Upper lobe of right lung (tissue), 1 donor: ENCODE measurements at regions not wholly inside any gene's neighbourhood (a gene's known extent, or its start where the extent isn't known, plus 50 kb on each side); places are given as distances from the start of the nearest gene placed in this dataset.

Source experiments
- ATAC-seq: fragments of 200-7000 bp; cut with Tn5 transposase; one replicate; pipeline ENCODE4 v1.9.1; 2020; ENCODE audit warnings: mild to moderate bottlenecking, moderate library complexity
- DNase-seq: peaks from one replicate; pipeline ENCODE4 v3.0.0-alpha.2; 2020
- H3K27ac ChIP-seq: fragments of 200-600 bp; one replicate; pipeline ENCODE4 v1.8.0; 2022
- H3K27me3 ChIP-seq: fragments of 200-600 bp; one replicate; pipeline ENCODE4 v1.8.0; 2022; ENCODE audit warnings: mild to moderate bottlenecking
- H3K36me3 ChIP-seq: fragments of 200-600 bp; one replicate; pipeline ENCODE4 v1.8.0; 2022
- H3K4me1 ChIP-seq: fragments of 200-600 bp; one replicate; pipeline ENCODE4 v1.8.0; 2022
- H3K4me3 ChIP-seq: fragments of 200-600 bp; one replicate; pipeline ENCODE4 v1.8.0; 2022; ENCODE audit warnings: mild to moderate bottlenecking
- H3K9me3 ChIP-seq: fragments of 200-600 bp; one replicate; pipeline ENCODE4 v1.8.0; 2022
- intact Hi-C: fragments of 100-400 bp; cut with DNase I; formaldehyde crosslinking; loops from one replicate; pipeline ENCODE4 v1.11.0; 2022
- TF ChIP-seq, protein P1 (sequence below): fragments of 200-600 bp; IDR thresholded peaks from one replicate; pipeline ENCODE4 v1.8.0; 2022; ENCODE audit warnings: antibody characterized with exemption
- donor health status: DM: no; HTN: yes; CAD: no; lungs with severe emphysema.

DNA sequence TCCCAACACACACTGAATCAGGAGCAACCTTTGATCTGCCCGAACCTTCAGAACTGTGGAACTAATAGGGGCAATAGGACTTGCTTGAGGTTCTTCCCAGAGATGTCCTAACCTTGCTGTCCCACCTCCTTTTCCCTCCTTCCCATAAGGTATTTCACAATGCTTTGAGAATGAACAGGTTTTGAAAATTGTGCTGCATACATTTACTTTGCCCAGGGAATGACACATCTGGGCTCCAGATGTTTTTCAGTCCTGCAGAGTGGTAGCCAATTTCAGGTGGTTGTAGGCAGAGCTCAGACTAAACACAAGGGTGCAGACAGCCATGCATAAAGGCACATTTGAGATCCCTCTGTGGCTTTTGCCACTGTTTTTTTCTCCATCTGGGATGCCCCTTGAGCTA is 206.7 kb upstream of the PWP1 start:
- H3K9me3 ChIP-seq = no peaks in the 10 kb centered on the region
- no peaks in the 10 kb centered on the region for H3K27me3 ChIP-seq
- intact Hi-C loops = no loop called here
- H3K27ac ChIP-seq = no peak overlapping the region
- TF ChIP-seq, protein P1, sequence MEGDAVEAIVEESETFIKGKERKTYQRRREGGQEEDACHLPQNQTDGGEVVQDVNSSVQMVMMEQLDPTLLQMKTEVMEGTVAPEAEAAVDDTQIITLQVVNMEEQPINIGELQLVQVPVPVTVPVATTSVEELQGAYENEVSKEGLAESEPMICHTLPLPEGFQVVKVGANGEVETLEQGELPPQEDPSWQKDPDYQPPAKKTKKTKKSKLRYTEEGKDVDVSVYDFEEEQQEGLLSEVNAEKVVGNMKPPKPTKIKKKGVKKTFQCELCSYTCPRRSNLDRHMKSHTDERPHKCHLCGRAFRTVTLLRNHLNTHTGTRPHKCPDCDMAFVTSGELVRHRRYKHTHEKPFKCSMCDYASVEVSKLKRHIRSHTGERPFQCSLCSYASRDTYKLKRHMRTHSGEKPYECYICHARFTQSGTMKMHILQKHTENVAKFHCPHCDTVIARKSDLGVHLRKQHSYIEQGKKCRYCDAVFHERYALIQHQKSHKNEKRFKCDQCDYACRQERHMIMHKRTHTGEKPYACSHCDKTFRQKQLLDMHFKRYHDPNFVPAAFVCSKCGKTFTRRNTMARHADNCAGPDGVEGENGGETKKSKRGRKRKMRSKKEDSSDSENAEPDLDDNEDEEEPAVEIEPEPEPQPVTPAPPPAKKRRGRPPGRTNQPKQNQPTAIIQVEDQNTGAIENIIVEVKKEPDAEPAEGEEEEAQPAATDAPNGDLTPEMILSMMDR = no peak
- ATAC-seq (no peak), DNase-seq (no peak)
- no peaks in the 10 kb centered on the region for H3K36me3 ChIP-seq
- H3K4me3 ChIP-seq = no peak overlapping the region
- H3K4me1 ChIP-seq = no peaks in the 10 kb centered on the region

DNA sequence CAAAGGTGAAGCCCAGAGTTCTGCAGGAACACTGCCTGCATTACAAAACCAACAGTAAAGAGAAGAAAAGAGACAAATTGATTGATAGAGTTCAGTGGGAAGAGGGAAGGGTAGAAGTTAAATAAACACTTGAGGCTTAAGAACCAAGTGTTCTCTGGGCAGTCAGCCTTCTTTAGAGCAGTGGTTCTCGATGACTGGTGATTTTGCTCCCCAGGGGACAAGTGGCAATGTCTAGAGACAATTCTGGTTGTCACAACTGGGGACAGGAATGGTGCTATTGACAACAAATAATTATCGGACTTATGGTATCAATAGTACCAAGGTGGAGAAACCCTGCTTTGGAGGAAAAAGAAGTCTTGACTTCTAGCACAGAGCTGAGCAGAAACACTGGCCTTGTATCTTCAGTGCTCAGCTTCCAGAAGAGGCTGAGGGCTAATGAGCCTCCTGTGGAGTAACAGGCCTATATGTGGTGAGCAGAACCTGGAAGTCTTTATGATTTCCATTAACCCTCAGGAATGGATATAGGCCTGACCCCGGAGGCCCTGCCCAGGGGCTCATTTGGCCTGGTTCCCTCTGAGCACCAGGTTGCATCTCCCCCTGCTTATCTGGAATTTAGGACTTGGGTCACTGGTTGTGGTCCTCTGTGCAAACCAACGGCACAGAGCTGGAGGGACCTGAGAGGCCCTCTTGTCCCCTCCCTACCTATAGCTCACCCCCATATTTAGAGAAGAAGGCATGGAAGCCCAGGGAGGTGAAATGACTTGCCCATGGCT is 204.6 kb upstream of the PWP1 start:
- Histone ChIP-seq H3K27ac (no peak overlapping the region), H3K4me1 (no peaks in the 10 kb centered on the region), H3K36me3 (no peaks in the 10 kb centered on the region), H3K27me3 (no peaks in the 10 kb centered on the region), H3K9me3 (no peaks in the 10 kb centered on the region), H3K4me3 (no peak overlapping the region)
- TF ChIP-seq, protein P1 = no peak
- intact Hi-C loops = no loop called here
- no peak for DNase-seq
- peak; percentile 36 for ATAC-seq

DNA sequence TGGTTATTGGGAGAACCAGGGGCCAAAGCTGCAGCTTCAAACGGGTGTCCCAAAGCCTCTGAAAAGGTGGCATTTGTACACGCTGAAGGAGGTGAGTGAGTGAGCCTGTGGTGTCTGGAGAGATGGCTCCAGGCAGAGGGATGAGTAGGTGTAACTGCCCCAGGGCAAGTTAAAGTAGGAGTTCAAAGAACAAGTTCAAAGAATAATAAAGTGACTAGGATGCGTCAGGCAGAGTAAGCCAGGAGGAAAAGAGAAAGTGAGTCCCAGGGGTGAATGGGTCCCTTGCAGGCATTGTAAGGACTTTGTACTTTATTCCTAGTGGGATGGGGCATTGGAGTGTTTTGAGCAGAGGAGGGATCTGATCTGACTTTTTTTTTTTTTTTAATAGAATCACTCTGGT is 201.4 kb upstream of the PWP1 start:
- no peaks in the 10 kb centered on the region for H3K4me1 ChIP-seq

DNA sequence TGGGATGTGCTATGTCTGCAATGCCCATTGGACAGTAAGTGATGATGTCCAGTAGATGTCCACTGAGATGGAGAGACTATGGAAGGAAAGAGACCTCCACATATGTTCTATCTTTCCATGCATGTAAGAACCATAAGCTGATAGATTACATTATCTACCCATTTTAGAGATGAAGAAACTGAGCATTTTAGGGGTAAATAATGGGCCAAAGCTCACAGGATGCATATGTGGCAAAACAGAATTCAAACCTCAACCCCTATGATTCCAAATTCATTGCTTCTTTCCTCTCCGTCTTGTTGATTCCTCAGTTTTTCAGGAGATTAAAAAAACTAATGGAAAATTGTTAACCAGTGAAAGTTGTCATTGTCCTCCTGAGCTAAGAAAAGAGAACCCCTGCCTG is 200.7 kb upstream of the PWP1 start:
- Histone ChIP-seq H3K4me1 (no peaks in the 10 kb centered on the region), H3K4me3 (no peak overlapping the region), H3K27ac (no peak overlapping the region), H3K27me3 (no peaks in the 10 kb centered on the region), H3K9me3 (no peaks in the 10 kb centered on the region), H3K36me3 (no peaks in the 10 kb centered on the region)
- TF ChIP-seq, protein P1 = no peak
- DNase-seq (no peak), ATAC-seq (no peak)
- intact Hi-C loops = no loop called here

More for the DNA sequence above, 201.4 kb upstream of the PWP1 start:
- H3K9me3 ChIP-seq = no peaks in the 10 kb centered on the region
- H3K27me3 ChIP-seq = no peaks in the 10 kb centered on the region
- DNase-seq = no peak
- intact Hi-C loops = no loop called here
- ATAC-seq = no peak
- no peak overlapping the region for H3K4me3 ChIP-seq
- H3K36me3 ChIP-seq = no peaks in the 10 kb centered on the region
- no peak overlapping the region for H3K27ac ChIP-seq
- TF ChIP-seq, protein P1 = no peak

DNA sequence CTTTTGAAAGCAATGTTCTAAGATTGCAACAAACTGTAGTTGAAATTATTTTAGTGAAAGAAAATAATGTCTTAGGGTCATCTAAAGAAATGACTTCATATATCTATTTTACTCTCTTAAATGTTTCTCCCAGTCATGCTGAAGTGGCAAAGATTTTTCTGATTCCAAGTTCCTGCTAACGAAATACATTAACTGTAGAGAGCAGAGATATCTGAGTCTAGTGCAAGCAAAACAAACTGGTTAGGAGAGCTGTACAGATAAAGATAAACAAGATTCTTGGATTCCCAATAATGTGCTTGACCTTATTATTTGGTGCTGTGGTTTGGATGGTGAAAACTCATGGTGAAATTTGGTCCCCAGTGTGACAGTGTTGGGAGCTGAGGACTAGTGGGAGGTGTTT is 199.9 kb upstream of the PWP1 start:
- H3K27me3 ChIP-seq = no peaks in the 10 kb centered on the region
- TF ChIP-seq, protein P1 = no peak
- no peak for ATAC-seq

More for the DNA sequence above, 199.9 kb upstream of the PWP1 start:
- intact Hi-C loops = no loop called here
- Histone ChIP-seq H3K9me3 (no peaks in the 10 kb centered on the region), H3K27ac (no peak overlapping the region), H3K36me3 (no peaks in the 10 kb centered on the region), H3K4me1 (no peaks in the 10 kb centered on the region), H3K4me3 (no peak overlapping the region)
- no peak for DNase-seq
